Vagina (tissue), 2 donors: ENCODE measurements at regions not wholly inside any gene's neighbourhood (a gene's known extent, or its start where the extent isn't known, plus 50 kb on each side); places are given as distances from the start of the nearest gene placed in this dataset.

Experiments used
- DNase-seq, 2 donors: peaks; one replicate each; pipeline ENCODE4 v3.0.0-alpha.2; 2017; ENCODE audit errors: extremely low spot score in 2 of 2
- H3K27ac ChIP-seq: fragments of 200-600 bp; sonication (generic); one replicate; pipeline ENCODE4 v1.5.1; 2019
- H3K27me3 ChIP-seq: fragments of 200-600 bp; sonication (generic); one replicate; pipeline ENCODE4 v1.5.1; 2019
- H3K36me3 ChIP-seq, 2 donors: fragments of 200-600 bp; sonication (generic); one replicate each; pipeline ENCODE4 v1.5.1; 2017 to 2019
- H3K4me1 ChIP-seq: fragments of 200-600 bp; sonication (generic); one replicate; pipeline ENCODE4 v1.5.1; 2019
- H3K4me3 ChIP-seq, 2 donors: fragments of 200-600 bp; sonication (generic); 1 replicate in 1 of 2; 2 replicates in 1 of 2; pipeline ENCODE4 v1.5.1; 2016 to 2019
- H3K9me3 ChIP-seq: fragments of 200-600 bp; sonication (generic); one replicate; pipeline ENCODE4 v1.5.1; 2019
- CTCF ChIP-seq, 3 experiments: fragments of 450-650 bp in 2 of 3; fragments of 200-600 bp in 1 of 3; sonication (generic) in 1 of 3; IDR thresholded peaks; one replicate each; pipeline ENCODE4 v1.5.1; 2017 to 2019; ENCODE audit warnings: antibody characterized with exemption in 3 of 3, mild to moderate bottlenecking in 2 of 3, moderate library complexity in 2 of 3
- POLR2A ChIP-seq, 2 donors: fragments of 450-650 bp; IDR thresholded peaks; one replicate each; pipeline ENCODE4 v1.6.1; 2017; ENCODE audit warnings: antibody characterized with exemption in 2 of 2, mild to moderate bottlenecking in 2 of 2, moderate library complexity in 2 of 2
- POLR2AphosphoS5 ChIP-seq, 2 donors: sonication (generic); formaldehyde crosslinking; IDR thresholded peaks; one replicate each; pipeline ENCODE4 v1.9.0; 2017; ENCODE audit warnings: antibody characterized with exemption in 2 of 2, mild to moderate bottlenecking in 2 of 2, low read depth in 1 of 2; ENCODE audit not compliant: insufficient read depth in 1 of 2
- intact Hi-C: fragments of 100-400 bp; cut with DNase I; formaldehyde crosslinking; loops from one replicate; pipeline ENCODE4 v1.15.1; 2023

GRCh38 chr1:118783095-118783758 is 204.9 kb downstream of the TBX15 start:
- no peaks in the 10 kb centered on the region for H3K27me3 ChIP-seq
- intact Hi-C loops, result no loop called here

GRCh38 chr1:118773656-118774055 is 214.5 kb downstream of the TBX15 start:
- no peak overlapping the region for H3K4me3 ChIP-seq
- no peaks in the 10 kb centered on the region for H3K36me3 ChIP-seq
- TF ChIP-seq POLR2A (IDR thresholded peaks at IDR 0.05) (no peak), POLR2AphosphoS5 (IDR thresholded peaks at IDR 0.05; ENCODE audit: insufficient read depth in 1 of 2, low read depth in 1 of 2) (no peak), CTCF (IDR thresholded peaks at IDR 0.05) (no peak)
- intact Hi-C loops, result no loop called here
- no peak for DNase-seq
- no peaks in the 10 kb centered on the region for H3K9me3 ChIP-seq
- no peak overlapping the region for H3K27ac ChIP-seq
- H3K4me1 ChIP-seq, result no peaks in the 10 kb centered on the region
- no peaks in the 10 kb centered on the region for H3K27me3 ChIP-seq

More at GRCh38 chr1:118783095-118783758, 204.9 kb downstream of the TBX15 start:
- Histone ChIP-seq H3K9me3 (no peaks in the 10 kb centered on the region), H3K4me1 (no peaks in the 10 kb centered on the region), H3K27ac (no peak overlapping the region), H3K36me3 (no peaks in the 10 kb centered on the region), H3K4me3 (no peak overlapping the region)
- no peak for DNase-seq
- no peak for TF ChIP-seq POLR2AphosphoS5 (IDR thresholded peaks at IDR 0.05; ENCODE audit: insufficient read depth in 1 of 2, low read depth in 1 of 2)
- TF ChIP-seq POLR2A (IDR thresholded peaks at IDR 0.05), result no peak
- no peak for TF ChIP-seq CTCF (IDR thresholded peaks at IDR 0.05)

DNA sequence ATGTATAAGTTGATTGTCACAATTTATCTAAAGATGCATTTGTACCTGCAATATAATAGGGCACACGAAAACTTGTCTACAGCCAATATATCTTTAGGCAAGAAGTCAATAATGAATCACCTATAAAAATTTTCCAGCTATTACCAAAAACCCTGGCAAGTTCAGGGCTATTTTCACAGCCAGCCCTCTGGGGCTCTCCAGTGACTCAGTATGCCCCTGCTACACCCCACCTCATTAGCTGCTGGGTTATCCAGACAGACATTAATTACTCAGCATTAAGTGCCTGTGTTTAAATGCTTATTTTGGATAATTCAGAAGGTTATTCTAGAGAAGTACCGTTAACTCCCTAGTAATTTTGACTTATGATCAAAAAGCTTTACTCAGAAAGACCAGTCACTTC is 220.2 kb downstream of the TBX15 start:
- intact Hi-C loops, result no loop called here
- H3K27ac ChIP-seq, result no peak overlapping the region
- no peak overlapping the region for H3K4me3 ChIP-seq
- no peaks in the 10 kb centered on the region for H3K36me3 ChIP-seq
- no peak for DNase-seq
- H3K4me1 ChIP-seq, result no peaks in the 10 kb centered on the region
- no peaks in the 10 kb centered on the region for H3K27me3 ChIP-seq
- no peak for TF ChIP-seq POLR2A (IDR thresholded peaks at IDR 0.05)
- no peak for TF ChIP-seq POLR2AphosphoS5 (IDR thresholded peaks at IDR 0.05; ENCODE audit: insufficient read depth in 1 of 2, low read depth in 1 of 2)
- TF ChIP-seq CTCF (IDR thresholded peaks at IDR 0.05), result no peak
- H3K9me3 ChIP-seq, result no peaks in the 10 kb centered on the region

GRCh38 chr1:118753976-118754375 is 234.2 kb downstream of the TBX15 start:
- no peaks in the 10 kb centered on the region for H3K4me1 ChIP-seq
- TF ChIP-seq CTCF (IDR thresholded peaks at IDR 0.05), result no peak
- TF ChIP-seq POLR2A (IDR thresholded peaks at IDR 0.05), result no peak
- no peak for TF ChIP-seq POLR2AphosphoS5 (IDR thresholded peaks at IDR 0.05; ENCODE audit: insufficient read depth in 1 of 2, low read depth in 1 of 2)
- H3K4me3 ChIP-seq, result no peak overlapping the region
- no peaks in the 10 kb centered on the region for H3K36me3 ChIP-seq
- no peaks in the 10 kb centered on the region for H3K27me3 ChIP-seq
- no peak for DNase-seq
- no peak overlapping the region for H3K27ac ChIP-seq
- H3K9me3 ChIP-seq, result no peaks in the 10 kb centered on the region
- intact Hi-C loops, result no loop called here

DNA sequence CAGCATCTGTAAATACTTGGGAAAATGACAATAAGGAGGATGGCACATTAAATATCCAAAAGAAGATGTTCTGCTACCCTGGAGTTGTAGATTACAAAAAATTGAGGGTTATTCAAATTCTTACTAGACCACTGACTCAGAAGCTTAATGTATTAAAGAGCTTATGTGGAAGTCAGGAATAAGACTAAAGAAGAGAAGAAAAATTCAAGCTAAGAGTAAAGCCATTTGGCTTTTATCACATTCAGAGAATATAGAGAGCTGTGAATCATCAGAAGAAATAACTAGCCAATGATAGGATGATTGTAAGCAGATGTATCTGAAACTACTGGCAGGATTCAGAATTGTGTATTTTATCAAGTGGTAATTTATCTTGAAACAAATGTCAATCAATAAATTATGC is 237.0 kb downstream of the TBX15 start:
- Histone ChIP-seq H3K4me3 (no peak overlapping the region), H3K27ac (no peak overlapping the region), H3K4me1 (no peaks in the 10 kb centered on the region), H3K9me3 (no peaks in the 10 kb centered on the region), H3K36me3 (no peaks in the 10 kb centered on the region), H3K27me3 (no peaks in the 10 kb centered on the region)
- TF ChIP-seq CTCF (IDR thresholded peaks at IDR 0.05) (no peak), POLR2AphosphoS5 (IDR thresholded peaks at IDR 0.05; ENCODE audit: insufficient read depth in 1 of 2, low read depth in 1 of 2) (no peak), POLR2A (IDR thresholded peaks at IDR 0.05) (no peak)
- DNase-seq, result no peak
- intact Hi-C loops, result no loop called here
